ENCODE measurements at regions not wholly inside any gene's neighbourhood (a gene's known extent, or its start where the extent isn't known, plus 50 kb on each side); places are given as distances from the start of the nearest gene placed in this dataset.

DNA sequence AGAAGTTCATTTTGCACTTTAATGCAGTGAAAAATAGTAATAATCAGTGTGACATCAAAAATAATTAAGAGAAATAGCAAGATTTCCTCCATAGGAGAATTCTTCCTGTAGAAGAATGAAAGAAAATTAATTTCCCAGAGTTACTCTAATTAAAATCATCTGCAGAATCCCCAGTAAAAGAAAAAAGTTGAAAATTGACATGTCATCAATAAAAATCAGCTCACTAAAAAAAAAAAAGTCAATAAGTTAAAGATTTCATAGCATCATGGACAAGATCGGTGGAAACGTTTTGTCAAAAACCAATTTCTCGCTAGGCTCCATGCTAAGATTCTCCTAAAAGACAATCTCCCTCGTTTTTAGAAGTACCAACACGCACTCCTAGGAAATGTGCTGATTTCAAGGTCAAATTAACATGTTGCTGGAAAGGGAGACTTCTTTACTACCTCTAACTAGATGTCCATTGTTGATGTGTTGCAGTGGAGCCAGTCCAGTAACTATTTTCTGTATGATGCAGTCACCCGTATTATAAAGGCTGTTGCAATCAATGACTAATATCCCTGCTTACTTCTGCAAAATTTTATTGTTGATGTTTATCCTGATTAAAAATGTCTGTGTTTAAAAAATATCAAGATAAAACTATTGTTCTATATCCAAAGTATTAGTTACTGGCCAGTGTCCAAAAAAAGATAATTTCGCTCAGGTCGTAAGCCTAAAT is 591.9 kb upstream of the MGMT start:
- Histone ChIP-seq H3K9me3 (ENCODE audit: control insufficient read depth in 1 of 2, insufficient read depth in 1 of 2, low read depth in 1 of 2, low read length in 2 of 2) (no peaks in the 10 kb centered on the region), H3K36me3 (ENCODE audit: control insufficient read depth in 1 of 2, insufficient read depth in 2 of 2, low read length in 2 of 2) (no peaks in the 10 kb centered on the region), H3K9ac (ENCODE audit: low read length) (no peak overlapping the region), H4K20me1 (ENCODE audit: insufficient read depth) (no peaks in the 10 kb centered on the region), H3K4me2 (ENCODE audit: low read length) (no peak overlapping the region), H3K27me3 (ENCODE audit: insufficient read depth, low read length) (peaks cover 10% of the 10 kb centered on the region; the same call in 1 of the 2 replicates), H3K4me1 (ENCODE audit: control insufficient read depth in 1 of 2, insufficient read depth in 2 of 2, low read length in 2 of 2) (no peaks in the 10 kb centered on the region), H3K4me3 (replicated peaks in 1 of 2; ENCODE audit: low read depth in 1 of 2, low read length in 2 of 2) (no peak overlapping the region), H3K9me2 (ENCODE audit: insufficient read depth) (no peaks in the 10 kb centered on the region), H3K79me2 (ENCODE audit: insufficient read depth, low read length) (no peaks in the 10 kb centered on the region), H2AFZ (ENCODE audit: low read depth, low read length, poor library complexity, severe bottlenecking) (no peak overlapping the region), H3K27ac (ENCODE audit: low read depth, low read length) (no peak overlapping the region)
- no peak for DNase-seq (ENCODE audit: low read depth, low spot score)
- ChIA-PET RAD21 (ENCODE audit: low non-redundant PET in 1 of 2, low total read pairs in 2 of 2, uncharacterized antibody in 2 of 2, unreplicated experiment in 2 of 2) (no interaction called here), POLR2A (no interaction called here), CTCF (no interaction called here)
- no peak for TF ChIP-seq ZBTB33 (IDR thresholded peaks at IDR 0.05; ENCODE audit: extremely low read depth, insufficient replicate concordance, low read length)
- no peak for TF ChIP-seq ELF1 (IDR thresholded peaks at IDR 0.05; ENCODE audit: borderline replicate concordance, low read depth)
- no peak for TF ChIP-seq ATF3 (IDR thresholded peaks at IDR 0.05)
- TF ChIP-seq, protein P1, sequence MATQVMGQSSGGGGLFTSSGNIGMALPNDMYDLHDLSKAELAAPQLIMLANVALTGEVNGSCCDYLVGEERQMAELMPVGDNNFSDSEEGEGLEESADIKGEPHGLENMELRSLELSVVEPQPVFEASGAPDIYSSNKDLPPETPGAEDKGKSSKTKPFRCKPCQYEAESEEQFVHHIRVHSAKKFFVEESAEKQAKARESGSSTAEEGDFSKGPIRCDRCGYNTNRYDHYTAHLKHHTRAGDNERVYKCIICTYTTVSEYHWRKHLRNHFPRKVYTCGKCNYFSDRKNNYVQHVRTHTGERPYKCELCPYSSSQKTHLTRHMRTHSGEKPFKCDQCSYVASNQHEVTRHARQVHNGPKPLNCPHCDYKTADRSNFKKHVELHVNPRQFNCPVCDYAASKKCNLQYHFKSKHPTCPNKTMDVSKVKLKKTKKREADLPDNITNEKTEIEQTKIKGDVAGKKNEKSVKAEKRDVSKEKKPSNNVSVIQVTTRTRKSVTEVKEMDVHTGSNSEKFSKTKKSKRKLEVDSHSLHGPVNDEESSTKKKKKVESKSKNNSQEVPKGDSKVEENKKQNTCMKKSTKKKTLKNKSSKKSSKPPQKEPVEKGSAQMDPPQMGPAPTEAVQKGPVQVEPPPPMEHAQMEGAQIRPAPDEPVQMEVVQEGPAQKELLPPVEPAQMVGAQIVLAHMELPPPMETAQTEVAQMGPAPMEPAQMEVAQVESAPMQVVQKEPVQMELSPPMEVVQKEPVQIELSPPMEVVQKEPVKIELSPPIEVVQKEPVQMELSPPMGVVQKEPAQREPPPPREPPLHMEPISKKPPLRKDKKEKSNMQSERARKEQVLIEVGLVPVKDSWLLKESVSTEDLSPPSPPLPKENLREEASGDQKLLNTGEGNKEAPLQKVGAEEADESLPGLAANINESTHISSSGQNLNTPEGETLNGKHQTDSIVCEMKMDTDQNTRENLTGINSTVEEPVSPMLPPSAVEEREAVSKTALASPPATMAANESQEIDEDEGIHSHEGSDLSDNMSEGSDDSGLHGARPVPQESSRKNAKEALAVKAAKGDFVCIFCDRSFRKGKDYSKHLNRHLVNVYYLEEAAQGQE (IDR thresholded peaks at IDR 0.05; ENCODE audit: low read depth) = no peak
- TF ChIP-seq FOSL1 (IDR thresholded peaks at IDR 0.05; ENCODE audit: low read depth) = no peak
- no peak for TF ChIP-seq SIN3A (IDR thresholded peaks at IDR 0.05; ENCODE audit: low read depth)
- TF ChIP-seq TCF7L2 (IDR thresholded peaks at IDR 0.05; ENCODE audit: borderline replicate concordance, extremely low read depth, insufficient read depth, insufficient read length) = no peak
- no peak for TF ChIP-seq SRF (IDR thresholded peaks at IDR 0.05; ENCODE audit: low read depth)
- TF ChIP-seq RAD21 (IDR thresholded peaks at IDR 0.05; ENCODE audit: low read depth) = no peak
- no peak for TF ChIP-seq CEBPB (IDR thresholded peaks at IDR 0.05; ENCODE audit: low read depth)
- TF ChIP-seq EZH2 (IDR thresholded peaks at IDR 0.05) = no peak
- TF ChIP-seq, protein P2, sequence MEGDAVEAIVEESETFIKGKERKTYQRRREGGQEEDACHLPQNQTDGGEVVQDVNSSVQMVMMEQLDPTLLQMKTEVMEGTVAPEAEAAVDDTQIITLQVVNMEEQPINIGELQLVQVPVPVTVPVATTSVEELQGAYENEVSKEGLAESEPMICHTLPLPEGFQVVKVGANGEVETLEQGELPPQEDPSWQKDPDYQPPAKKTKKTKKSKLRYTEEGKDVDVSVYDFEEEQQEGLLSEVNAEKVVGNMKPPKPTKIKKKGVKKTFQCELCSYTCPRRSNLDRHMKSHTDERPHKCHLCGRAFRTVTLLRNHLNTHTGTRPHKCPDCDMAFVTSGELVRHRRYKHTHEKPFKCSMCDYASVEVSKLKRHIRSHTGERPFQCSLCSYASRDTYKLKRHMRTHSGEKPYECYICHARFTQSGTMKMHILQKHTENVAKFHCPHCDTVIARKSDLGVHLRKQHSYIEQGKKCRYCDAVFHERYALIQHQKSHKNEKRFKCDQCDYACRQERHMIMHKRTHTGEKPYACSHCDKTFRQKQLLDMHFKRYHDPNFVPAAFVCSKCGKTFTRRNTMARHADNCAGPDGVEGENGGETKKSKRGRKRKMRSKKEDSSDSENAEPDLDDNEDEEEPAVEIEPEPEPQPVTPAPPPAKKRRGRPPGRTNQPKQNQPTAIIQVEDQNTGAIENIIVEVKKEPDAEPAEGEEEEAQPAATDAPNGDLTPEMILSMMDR (IDR thresholded peaks at IDR 0.05 in 2 of 3, conservative IDR thresholded peaks at IDR 0.05 in 1 of 3; ENCODE audit: borderline replicate concordance in 1 of 3, insufficient read depth in 1 of 3, low read depth in 2 of 3, low read length in 2 of 3) = no peak
- TF ChIP-seq POLR2A (IDR thresholded peaks at IDR 0.05; ENCODE audit: borderline replicate concordance, extremely low read depth, insufficient read depth, insufficient read length) = no peak
- intact Hi-C loops (cut with micrococcal nuclease) = no loop called here
- no TSS peak for BruUV-seq (replicated peaks)
- ATAC-seq = no peak
